ENCODE measurements at regions not wholly inside any gene's neighbourhood (a gene's known extent, or its start where the extent isn't known, plus 50 kb on each side); places are given as distances from the start of the nearest gene placed in this dataset.

DNA sequence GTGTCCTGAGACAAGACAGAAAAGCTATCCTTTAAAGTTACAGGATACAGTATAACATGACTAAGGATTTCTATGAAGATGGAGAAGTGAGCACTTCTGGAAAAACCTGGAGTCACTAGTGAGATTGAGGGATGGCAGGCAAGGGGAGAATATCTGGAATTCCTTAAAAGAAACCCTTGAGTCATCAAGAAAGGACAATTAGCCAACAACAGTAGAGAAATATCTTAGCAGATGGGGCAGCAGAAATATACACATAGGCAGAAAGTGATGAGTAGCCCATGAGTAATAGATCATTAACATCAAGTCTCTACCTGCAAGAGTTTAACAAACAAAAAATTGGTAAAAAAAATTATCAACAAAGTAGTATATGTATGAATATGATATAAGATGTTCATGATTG, 858.8 kb upstream of the FRG1 start:
- ChIA-PET POLR2A (no interaction called here), CTCF (no interaction called here)
- no peaks in the 10 kb centered on the region for H3K36me3 ChIP-seq (ENCODE audit: insufficient read depth, low read length)
- no peak overlapping the region for H3K4me3 Mint-ChIP-seq
- no peaks in the 10 kb centered on the region for H3K27me3 Mint-ChIP-seq
- H3K36me3 Mint-ChIP-seq (ENCODE audit: low read depth), result no peaks in the 10 kb centered on the region
- H3K4me3 ChIP-seq (ENCODE audit: low read length), result no peak overlapping the region
- H3K4me1 ChIP-seq (ENCODE audit: insufficient read depth, low read length), result no peaks in the 10 kb centered on the region
- H3K4me1 Mint-ChIP-seq (ENCODE audit: low read depth), result no peaks in the 10 kb centered on the region
- peaks cover 10% of the 10 kb centered on the region for H3K9me3 Mint-ChIP-seq
- ATAC-seq (ENCODE audit: poor library complexity) (no peak), DNase-seq (no peak)
- TF ChIP-seq, protein P1, sequence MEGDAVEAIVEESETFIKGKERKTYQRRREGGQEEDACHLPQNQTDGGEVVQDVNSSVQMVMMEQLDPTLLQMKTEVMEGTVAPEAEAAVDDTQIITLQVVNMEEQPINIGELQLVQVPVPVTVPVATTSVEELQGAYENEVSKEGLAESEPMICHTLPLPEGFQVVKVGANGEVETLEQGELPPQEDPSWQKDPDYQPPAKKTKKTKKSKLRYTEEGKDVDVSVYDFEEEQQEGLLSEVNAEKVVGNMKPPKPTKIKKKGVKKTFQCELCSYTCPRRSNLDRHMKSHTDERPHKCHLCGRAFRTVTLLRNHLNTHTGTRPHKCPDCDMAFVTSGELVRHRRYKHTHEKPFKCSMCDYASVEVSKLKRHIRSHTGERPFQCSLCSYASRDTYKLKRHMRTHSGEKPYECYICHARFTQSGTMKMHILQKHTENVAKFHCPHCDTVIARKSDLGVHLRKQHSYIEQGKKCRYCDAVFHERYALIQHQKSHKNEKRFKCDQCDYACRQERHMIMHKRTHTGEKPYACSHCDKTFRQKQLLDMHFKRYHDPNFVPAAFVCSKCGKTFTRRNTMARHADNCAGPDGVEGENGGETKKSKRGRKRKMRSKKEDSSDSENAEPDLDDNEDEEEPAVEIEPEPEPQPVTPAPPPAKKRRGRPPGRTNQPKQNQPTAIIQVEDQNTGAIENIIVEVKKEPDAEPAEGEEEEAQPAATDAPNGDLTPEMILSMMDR (IDR thresholded peaks at IDR 0.05), result no peak
- no peak overlapping the region for H3K27ac Mint-ChIP-seq
- H3K27ac ChIP-seq (ENCODE audit: low read depth in 1 of 2, low read length in 2 of 2), result no peak overlapping the region
- intact Hi-C loops (cut with DNase I, micrococcal nuclease), result no loop called here
- H3K9me3 ChIP-seq (ENCODE audit: control insufficient read depth in 1 of 2, insufficient read depth in 1 of 2, low read length in 2 of 2), result peaks cover 0 to 3% of the 10 kb centered on the region in 2 experiments
- H3K27me3 ChIP-seq (ENCODE audit: control insufficient read depth in 1 of 2, insufficient read depth in 2 of 2, low read length in 2 of 2), result no peaks in the 10 kb centered on the region

DNA sequence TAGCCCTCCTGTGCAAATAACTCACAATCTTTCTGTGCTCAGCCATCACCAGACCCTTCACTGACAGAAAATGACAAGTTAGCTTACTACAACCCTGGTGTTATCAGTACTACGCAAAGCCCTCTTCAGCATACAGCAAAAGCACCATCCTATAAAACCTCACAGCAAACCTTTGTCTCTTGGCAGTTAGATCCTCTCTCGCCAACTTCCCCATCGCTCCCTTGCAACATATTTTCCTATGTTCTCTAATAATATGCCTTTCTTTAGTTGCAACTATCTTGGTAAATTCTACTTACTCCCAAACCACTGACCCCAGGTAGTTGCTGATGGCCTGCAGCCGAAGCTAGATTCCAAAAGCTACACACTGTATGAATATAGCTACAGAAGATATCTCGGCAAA, 856.9 kb upstream of the FRG1 start:
- Mint-ChIP-seq H3K36me3 (ENCODE audit: low read depth) (no peaks in the 10 kb centered on the region), H3K27me3 (no peaks in the 10 kb centered on the region), H3K27ac (no peak overlapping the region), H3K4me3 (no peak overlapping the region), H3K4me1 (ENCODE audit: low read depth) (no peaks in the 10 kb centered on the region), H3K9me3 (peaks cover 8% of the 10 kb centered on the region)
- ChIA-PET POLR2A (no interaction called here), CTCF (no interaction called here)
- intact Hi-C loops (cut with DNase I, micrococcal nuclease), result no loop called here
- no peak for DNase-seq
- H3K9me3 ChIP-seq (ENCODE audit: control insufficient read depth in 1 of 2, insufficient read depth in 1 of 2, low read length in 2 of 2), result peaks cover 0 to 7% of the 10 kb centered on the region in 2 experiments
- ATAC-seq (ENCODE audit: poor library complexity), result no peak
- no peaks in the 10 kb centered on the region for H3K27me3 ChIP-seq (ENCODE audit: control insufficient read depth in 1 of 2, insufficient read depth in 2 of 2, low read length in 2 of 2)
- no peak overlapping the region for H3K27ac ChIP-seq (ENCODE audit: low read depth in 1 of 2, low read length in 2 of 2)
- H3K4me3 ChIP-seq (ENCODE audit: low read length), result no peak overlapping the region
- H3K36me3 ChIP-seq (ENCODE audit: insufficient read depth, low read length), result no peaks in the 10 kb centered on the region
- no peaks in the 10 kb centered on the region for H3K4me1 ChIP-seq (ENCODE audit: insufficient read depth, low read length)
- TF ChIP-seq, protein P1 (IDR thresholded peaks at IDR 0.05), result no peak

DNA sequence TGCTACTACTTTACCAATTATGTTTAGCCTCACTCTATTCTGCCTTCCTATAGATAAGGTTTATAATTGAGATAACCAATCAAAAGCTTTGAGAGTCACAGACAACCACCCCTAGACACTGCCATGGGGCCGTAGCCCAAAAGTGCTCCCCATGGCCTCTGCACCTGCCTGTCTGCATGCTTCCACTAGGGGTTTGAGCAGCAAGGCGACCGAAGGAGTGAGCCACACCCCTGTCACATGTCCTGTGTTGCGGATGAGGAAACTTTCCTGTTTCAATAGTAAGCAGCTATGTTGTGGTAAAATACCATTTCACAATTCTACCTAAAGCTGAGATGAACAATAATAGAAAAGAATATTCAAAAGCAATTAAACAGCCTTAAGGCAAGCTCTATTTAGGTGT, 856.0 kb upstream of the FRG1 start:
- no peaks in the 10 kb centered on the region for H3K27me3 Mint-ChIP-seq
- CTCF ChIA-PET, result no interaction called here
- Histone ChIP-seq H3K27me3 (ENCODE audit: control insufficient read depth in 1 of 2, insufficient read depth in 2 of 2, low read length in 2 of 2) (no peaks in the 10 kb centered on the region), H3K27ac (ENCODE audit: low read depth in 1 of 2, low read length in 2 of 2) (no peak overlapping the region), H3K9me3 (ENCODE audit: control insufficient read depth in 1 of 2, insufficient read depth in 1 of 2, low read length in 2 of 2) (peaks cover 0 to 7% of the 10 kb centered on the region in 2 experiments), H3K4me1 (ENCODE audit: insufficient read depth, low read length) (no peaks in the 10 kb centered on the region), H3K36me3 (ENCODE audit: insufficient read depth, low read length) (no peaks in the 10 kb centered on the region), H3K4me3 (ENCODE audit: low read length) (no peak overlapping the region)
- peaks cover 8% of the 10 kb centered on the region for H3K9me3 Mint-ChIP-seq
- H3K4me1 Mint-ChIP-seq (ENCODE audit: low read depth), result no peaks in the 10 kb centered on the region
- H3K4me3 Mint-ChIP-seq, result no peak overlapping the region
- POLR2A ChIA-PET, result no interaction called here
- no peak for DNase-seq
- H3K36me3 Mint-ChIP-seq (ENCODE audit: low read depth), result no peaks in the 10 kb centered on the region
- ATAC-seq (ENCODE audit: poor library complexity), result no peak
- TF ChIP-seq, protein P1 (IDR thresholded peaks at IDR 0.05), result no peak
- intact Hi-C loops (cut with DNase I, micrococcal nuclease), result no loop called here
- no peak overlapping the region for H3K27ac Mint-ChIP-seq

All from CD4-positive, alpha-beta T cell (primary cell).